HAP-1 (cell line): ENCODE measurements at regions not wholly inside any gene's neighbourhood (a gene's known extent, or its start where the extent isn't known, plus 50 kb on each side); places are given as distances from the start of the nearest gene placed in this dataset.

ENCODE experiments used
- DNase-seq, 2 experiments: peaks; one replicate each; pipeline ENCODE4 v3.0.0-alpha.2; 2016 to 2020; ENCODE audit warnings: low spot score in 2 of 2
- H3K27me3 ChIP-seq: fragments of 250-450 bp; sonication (Bioruptor Pico); 2 replicates; pipeline ENCODE4 v1.5.1; 2020; ENCODE audit warnings: low read depth, mild to moderate bottlenecking, moderate library complexity
- H3K36me3 ChIP-seq: fragments of 250-450 bp; sonication (Bioruptor Pico); replicated peaks from 2 replicates; pipeline ENCODE4 v1.5.1; 2020; ENCODE audit warnings: mild to moderate bottlenecking
- H3K4me1 ChIP-seq: fragments of 250-450 bp; sonication (Bioruptor Pico); 2 replicates; pipeline ENCODE4 v1.5.1; 2020; ENCODE audit warnings: mild to moderate bottlenecking
- H3K4me3 ChIP-seq: fragments of 250-450 bp; sonication (Bioruptor Pico); 2 replicates; pipeline ENCODE4 v1.5.1; 2020; ENCODE audit warnings: mild to moderate bottlenecking, moderate library complexity
- H3K9me3 ChIP-seq: fragments of 250-450 bp; sonication (Bioruptor Pico); 2 replicates; pipeline ENCODE4 v1.5.1; 2020; ENCODE audit warnings: mild to moderate bottlenecking, moderate library complexity
- in situ Hi-C: fragments of 300-500 bp; cut with MboI; formaldehyde crosslinking; loops from 3 replicates; pipeline ENCODE4 v1.14.3; 2020; ENCODE audit warnings: low sequenced_read_pairs, inconsistent platforms, mixed read lengths

- Histone ChIP-seq H3K9me3 (no peaks in the 10 kb centered on the region), H3K27me3 (no peaks in the 10 kb centered on the region), H3K4me3 (no peak overlapping the region), H3K36me3 (no peaks in the 10 kb centered on the region), H3K4me1 (no peaks in the 10 kb centered on the region)
- DNase-seq, result no peak
- in situ Hi-C loops, result no loop called here
Measured at GRCh38 chr3:159923956-159924355, 64.7 kb upstream of the IL12A start.

- H3K27me3 ChIP-seq, result no peaks in the 10 kb centered on the region
- H3K4me1 ChIP-seq, result no peaks in the 10 kb centered on the region
- H3K9me3 ChIP-seq, result no peaks in the 10 kb centered on the region
- in situ Hi-C loops, result no loop called here
- H3K4me3 ChIP-seq, result no peak overlapping the region
- no peak for DNase-seq
- H3K36me3 ChIP-seq, result no peaks in the 10 kb centered on the region
Measured at GRCh38 chr3:159924411-159924810, 64.2 kb upstream of the IL12A start.

- DNase-seq, result no peak
- H3K36me3 ChIP-seq, result no peaks in the 10 kb centered on the region
- no peak overlapping the region for H3K4me3 ChIP-seq
- no peaks in the 10 kb centered on the region for H3K4me1 ChIP-seq
- H3K9me3 ChIP-seq, result no peaks in the 10 kb centered on the region
- H3K27me3 ChIP-seq, result no peaks in the 10 kb centered on the region
- in situ Hi-C loops, result no loop called here
Measured at GRCh38 chr3:159925248-159925647, 63.4 kb upstream of the IL12A start.

DNA sequence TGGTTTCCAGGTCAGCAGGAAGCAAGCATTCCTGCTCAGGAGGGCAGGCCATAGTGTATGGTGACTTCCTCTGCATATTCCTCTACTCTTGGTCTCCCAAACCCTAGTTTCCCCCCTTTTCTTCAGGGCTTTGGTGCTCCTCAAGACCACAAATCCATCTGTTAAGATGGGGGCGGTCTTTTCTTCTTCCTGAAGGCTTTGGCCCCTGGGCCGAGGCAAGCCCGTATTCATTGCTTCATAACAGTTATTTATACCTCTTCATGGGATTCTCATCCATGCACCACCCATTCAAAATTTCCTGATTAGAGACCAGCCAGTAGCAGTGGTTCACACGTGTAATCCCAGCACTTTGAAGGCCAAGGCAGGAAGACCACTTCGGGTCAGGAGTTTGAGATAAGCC, 62.1 kb upstream of the IL12A start:
- H3K36me3 ChIP-seq, result no peaks in the 10 kb centered on the region
- in situ Hi-C loops, result no loop called here
- no peak for DNase-seq
- H3K9me3 ChIP-seq, result no peaks in the 10 kb centered on the region
- H3K4me3 ChIP-seq, result no peak overlapping the region
- no peaks in the 10 kb centered on the region for H3K27me3 ChIP-seq
- H3K4me1 ChIP-seq, result no peaks in the 10 kb centered on the region

DNA sequence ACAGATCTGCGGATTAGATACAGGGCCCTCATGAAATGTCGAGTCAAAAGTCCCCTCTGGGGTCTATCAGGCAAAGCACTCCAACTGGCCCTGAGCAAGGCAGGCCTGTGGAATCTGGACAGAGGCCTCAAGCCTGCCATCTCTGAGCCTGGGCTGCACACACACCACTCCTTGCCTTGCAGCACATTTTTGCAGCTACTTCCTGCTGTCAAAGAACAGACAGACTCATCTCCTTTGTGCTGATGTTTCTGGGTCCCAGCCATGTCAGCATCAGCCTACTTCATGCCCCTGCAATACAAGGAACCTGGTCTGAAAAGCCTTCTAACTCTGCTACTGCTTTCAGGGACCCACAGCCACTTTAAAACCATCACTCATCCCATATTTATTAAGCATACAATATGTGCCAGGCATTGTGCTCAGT, 60.6 kb upstream of the IL12A start:
- DNase-seq, result no peak
- no peaks in the 10 kb centered on the region for H3K27me3 ChIP-seq
- in situ Hi-C loops, result no loop called here
- no peaks in the 10 kb centered on the region for H3K4me1 ChIP-seq
- no peaks in the 10 kb centered on the region for H3K36me3 ChIP-seq
- H3K4me3 ChIP-seq, result no peak overlapping the region
- H3K9me3 ChIP-seq, result no peaks in the 10 kb centered on the region

- no peak for DNase-seq
- Histone ChIP-seq H3K36me3 (no peaks in the 10 kb centered on the region), H3K4me1 (no peaks in the 10 kb centered on the region), H3K27me3 (no peaks in the 10 kb centered on the region), H3K9me3 (no peaks in the 10 kb centered on the region), H3K4me3 (no peak overlapping the region)
- in situ Hi-C loops, result no loop called here
Measured at GRCh38 chr3:159928666-159929065, 60.0 kb upstream of the IL12A start.

- in situ Hi-C loops, result no loop called here
- no peak for DNase-seq
- no peak overlapping the region for H3K4me3 ChIP-seq
Measured at GRCh38 chr3:159929171-159930141, 59.2 kb upstream of the IL12A start.

DNA sequence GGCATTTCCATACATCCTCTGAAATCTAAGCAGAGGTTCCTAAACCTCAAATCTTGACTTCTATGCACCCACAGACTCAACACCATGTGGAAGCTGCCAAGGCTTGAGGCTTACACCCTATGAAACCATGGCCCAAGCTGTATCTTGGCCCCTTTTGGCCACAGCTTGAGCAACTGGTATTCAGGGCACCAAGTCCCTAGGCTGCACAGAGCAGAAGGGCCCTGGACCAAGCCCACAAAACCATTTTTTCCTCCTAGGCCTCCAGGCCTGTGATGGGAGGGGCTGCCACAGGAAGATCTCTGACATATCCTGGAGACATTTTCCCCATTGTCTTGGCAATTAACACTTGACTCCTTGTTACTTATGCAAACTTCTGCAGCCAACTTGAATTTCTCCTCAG, 54.4 kb upstream of the IL12A start:
- no peak for DNase-seq
- in situ Hi-C loops, result no loop called here
- H3K27me3 ChIP-seq, result no peaks in the 10 kb centered on the region
- H3K4me1 ChIP-seq, result no peaks in the 10 kb centered on the region
- H3K9me3 ChIP-seq, result 0 out of 2 replicates have a peak, but pooled peaks cover 4% of the 10 kb centered on the region
- H3K36me3 ChIP-seq, result no peaks in the 10 kb centered on the region
- no peak overlapping the region for H3K4me3 ChIP-seq

More at GRCh38 chr3:159929171-159930141, 59.2 kb upstream of the IL12A start:
- no peaks in the 10 kb centered on the region for H3K36me3 ChIP-seq
- 0 out of 2 replicates have a peak, but pooled peaks cover 4% of the 10 kb centered on the region for H3K9me3 ChIP-seq
- no peaks in the 10 kb centered on the region for H3K4me1 ChIP-seq
- no peaks in the 10 kb centered on the region for H3K27me3 ChIP-seq

DNA sequence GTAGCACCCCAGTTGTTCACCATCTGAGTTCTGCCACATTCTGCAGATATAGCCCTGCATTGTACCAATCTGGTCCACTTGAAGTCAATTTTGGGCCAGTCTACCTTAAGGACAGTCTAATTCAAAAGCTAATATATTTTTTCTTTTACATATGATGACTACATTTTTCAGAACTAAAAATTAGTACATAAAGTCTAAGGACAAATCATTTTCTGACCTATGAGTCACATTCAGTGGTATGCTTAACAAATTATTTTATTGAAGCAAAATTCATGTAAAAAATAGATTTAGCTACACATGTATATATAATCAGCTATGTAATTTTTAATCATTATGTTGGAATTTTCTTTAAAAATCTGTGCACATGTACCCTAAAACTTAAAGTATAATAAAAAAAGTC, 52.1 kb upstream of the IL12A start:
- in situ Hi-C loops, result no loop called here
- Histone ChIP-seq H3K9me3 (0 out of 2 replicates have a peak, but pooled peaks cover 4% of the 10 kb centered on the region), H3K27me3 (no peaks in the 10 kb centered on the region), H3K36me3 (no peaks in the 10 kb centered on the region), H3K4me3 (no peak overlapping the region), H3K4me1 (no peaks in the 10 kb centered on the region)
- no peak for DNase-seq

GRCh38 chr3:159937561-159938166, 51.0 kb upstream of the IL12A start:
- H3K4me3 ChIP-seq, result no peak overlapping the region

DNA sequence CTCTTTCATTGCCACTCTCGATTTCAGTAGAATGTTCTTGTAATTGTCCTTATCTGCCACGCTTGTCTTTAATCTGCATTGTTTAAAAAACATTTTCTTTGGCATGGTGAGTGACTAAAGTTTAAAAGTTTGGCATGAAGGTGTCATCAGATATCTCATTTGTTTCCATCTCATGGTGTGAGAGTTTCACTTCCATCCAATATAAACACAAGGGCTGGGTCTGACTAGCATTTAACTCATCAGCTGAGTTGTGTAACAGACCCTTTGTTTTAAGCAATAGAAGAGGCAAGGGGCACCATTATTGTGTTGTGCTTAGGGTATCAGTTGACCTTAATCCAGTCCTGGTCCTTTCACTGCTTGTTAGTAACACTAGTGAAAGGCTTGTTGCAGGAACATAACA, 49.9 kb upstream of the IL12A start:
- Histone ChIP-seq H3K4me3 (no peak overlapping the region), H3K27me3 (no peaks in the 10 kb centered on the region), H3K36me3 (no peaks in the 10 kb centered on the region), H3K9me3 (0 out of 2 replicates have a peak, but pooled peaks cover 4% of the 10 kb centered on the region), H3K4me1 (no peaks in the 10 kb centered on the region)
- DNase-seq, result no peak
- in situ Hi-C loops, result no loop called here

More at GRCh38 chr3:159937561-159938166, 51.0 kb upstream of the IL12A start:
- in situ Hi-C loops, result no loop called here
- Histone ChIP-seq H3K36me3 (no peaks in the 10 kb centered on the region), H3K4me1 (no peaks in the 10 kb centered on the region), H3K27me3 (no peaks in the 10 kb centered on the region), H3K9me3 (0 out of 2 replicates have a peak, but pooled peaks cover 4% of the 10 kb centered on the region)
- DNase-seq, result no peak
